ENCODE measurements at regions not wholly inside any gene's neighbourhood (a gene's known extent, or its start where the extent isn't known, plus 50 kb on each side); places are given as distances from the start of the nearest gene placed in this dataset.

DNA sequence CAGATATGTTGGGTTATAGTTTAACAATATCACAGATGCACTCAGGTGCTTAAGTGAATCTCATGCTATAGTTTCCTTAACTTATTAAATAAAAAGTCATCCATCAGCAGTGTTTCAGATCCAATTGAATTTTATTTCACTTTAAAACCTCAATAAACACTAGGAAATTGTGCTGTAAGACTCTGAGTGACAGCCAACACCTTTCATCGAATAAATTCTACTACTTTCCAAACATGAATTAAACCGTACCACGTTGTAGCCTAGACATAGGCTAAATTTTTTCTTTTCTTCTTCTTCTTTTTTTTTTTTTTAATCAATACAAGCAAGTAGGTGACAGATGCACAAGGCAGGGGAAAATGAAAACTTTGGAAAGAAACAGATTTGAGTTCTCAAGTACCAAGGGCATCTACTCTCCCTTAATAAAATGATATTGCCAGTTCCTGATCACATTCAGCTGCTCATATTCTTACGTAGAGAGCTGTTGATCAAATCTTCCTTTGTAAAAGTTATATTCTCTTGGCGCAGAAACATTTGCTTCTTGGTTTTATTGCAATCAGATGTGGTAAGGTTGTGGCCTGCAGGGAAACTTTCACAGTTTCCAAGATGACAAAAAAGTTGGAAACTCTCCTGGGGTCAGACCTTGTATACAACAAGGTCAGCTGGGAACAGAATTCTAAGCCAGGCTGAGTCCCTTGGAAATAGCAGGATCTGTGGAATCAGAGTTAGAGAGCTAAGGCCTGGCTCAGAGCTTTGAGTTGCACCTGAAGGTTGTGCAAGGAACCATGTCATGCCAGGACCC, 147.7 kb downstream of the CD47 start (continued):
- TF ChIP-seq, protein P1, sequence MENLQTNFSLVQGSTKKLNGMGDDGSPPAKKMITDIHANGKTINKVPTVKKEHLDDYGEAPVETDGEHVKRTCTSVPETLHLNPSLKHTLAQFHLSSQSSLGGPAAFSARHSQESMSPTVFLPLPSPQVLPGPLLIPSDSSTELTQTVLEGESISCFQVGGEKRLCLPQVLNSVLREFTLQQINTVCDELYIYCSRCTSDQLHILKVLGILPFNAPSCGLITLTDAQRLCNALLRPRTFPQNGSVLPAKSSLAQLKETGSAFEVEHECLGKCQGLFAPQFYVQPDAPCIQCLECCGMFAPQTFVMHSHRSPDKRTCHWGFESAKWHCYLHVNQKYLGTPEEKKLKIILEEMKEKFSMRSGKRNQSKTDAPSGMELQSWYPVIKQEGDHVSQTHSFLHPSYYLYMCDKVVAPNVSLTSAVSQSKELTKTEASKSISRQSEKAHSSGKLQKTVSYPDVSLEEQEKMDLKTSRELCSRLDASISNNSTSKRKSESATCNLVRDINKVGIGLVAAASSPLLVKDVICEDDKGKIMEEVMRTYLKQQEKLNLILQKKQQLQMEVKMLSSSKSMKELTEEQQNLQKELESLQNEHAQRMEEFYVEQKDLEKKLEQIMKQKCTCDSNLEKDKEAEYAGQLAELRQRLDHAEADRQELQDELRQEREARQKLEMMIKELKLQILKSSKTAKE (IDR thresholded peaks at IDR 0.05; ENCODE audit: low read depth, poor library complexity, severe bottlenecking): no peak
- TF ChIP-seq ZNF24 (IDR thresholded peaks at IDR 0.05): no peak
- TF ChIP-seq NR2C2 (IDR thresholded peaks at IDR 0.05; ENCODE audit: borderline replicate concordance, control insufficient read depth, insufficient read length, low read depth): no peak
- no peak for TF ChIP-seq KAT2A (conservative IDR thresholded peaks at IDR 0.05; ENCODE audit: control insufficient read depth, low read depth, low read length)
- no peak for TF ChIP-seq CHD1 (IDR thresholded peaks at IDR 0.05; ENCODE audit: low read depth, low read length)

DNA sequence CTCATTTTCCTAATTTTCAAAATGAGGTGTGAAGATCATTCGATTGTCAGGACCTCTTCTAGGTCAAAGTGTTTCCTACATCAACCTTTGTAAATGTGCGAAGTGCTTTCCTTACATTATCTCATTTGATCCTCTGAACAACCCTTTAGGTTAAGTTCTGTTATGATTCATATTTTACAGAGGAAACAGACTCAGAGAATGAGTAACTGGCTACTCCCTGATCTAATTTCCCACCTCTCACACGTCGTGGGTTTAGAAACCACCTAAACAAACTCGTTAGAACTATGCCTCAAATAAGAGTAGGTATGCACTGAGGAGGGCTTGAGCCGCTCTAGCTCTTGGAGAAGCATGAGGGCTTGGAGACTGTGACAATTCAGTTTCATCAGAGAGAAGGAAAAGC, 148.6 kb downstream of the CD47 start:
- Histone ChIP-seq H3K27me3 (replicated peaks in 1 of 2; ENCODE audit: control insufficient read depth in 2 of 2, insufficient read depth in 2 of 2, low read length in 1 of 2) (no peaks in the 10 kb centered on the region), H3K4me1 (ENCODE audit: control insufficient read depth, insufficient read depth, low read length) (no peaks in the 10 kb centered on the region), H3K4me3 (no peak overlapping the region), H3K27ac (ENCODE audit: control insufficient read depth, insufficient read depth) (no peak overlapping the region), H4K20me1 (ENCODE audit: control insufficient read depth, insufficient read depth) (no peaks in the 10 kb centered on the region), H3K9ac (ENCODE audit: control insufficient read depth, insufficient read depth, low read length) (no peak overlapping the region), H3K9me3 (replicated peaks; ENCODE audit: control insufficient read depth, insufficient read depth, low read length) (no peaks in the 10 kb centered on the region), H3K4me2 (ENCODE audit: control insufficient read depth, insufficient read depth) (no peak overlapping the region), H3K36me3 (ENCODE audit: control insufficient read depth in 2 of 2, insufficient read depth in 2 of 2, low read length in 1 of 2) (no peaks in the 10 kb centered on the region), H2AFZ (ENCODE audit: control insufficient read depth, low read depth, low read length) (no peak overlapping the region), H3K79me2 (ENCODE audit: control insufficient read depth, insufficient read depth, low read length) (no peaks in the 10 kb centered on the region)
- FAIRE-seq: no peak
- ChIA-PET POLR2A (no interaction called here), RAD21 (ENCODE audit: unreplicated experiment) (interaction anchor here (1.5 kb wide), 1 partner anchor 36 kb away, joined by 3 read pairs; no protein-coding TSS in a partner anchor), SMC1A (ENCODE audit: uncharacterized antibody, unreplicated experiment) (interaction anchor here (1.5 to 2.2 kb wide), 2 partner anchors 14 to 86 kb away, joined by 4 to 5 read pairs; no protein-coding TSS in a partner anchor), CTCF (interaction anchor here (2.2 kb wide), 1 partner anchor 14 kb away, joined by 9 read pairs; no protein-coding TSS in a partner anchor)
- in situ Hi-C loops (cut with MboI) (no loop called here), intact Hi-C loops (cut with micrococcal nuclease; ENCODE audit: unreplicated experiment) (no loop called here)
- no TSS peak for BruUV-seq (replicated peaks)
- ATAC-seq: peak; percentile 68
- 0 out of 2 replicates have a peak, but pooled peaks have one; percentile 37 for TF ChIP-seq NR2F1 (conservative IDR thresholded peaks at IDR 0.05)
- no peak for TF ChIP-seq ZNF384 (IDR thresholded peaks at IDR 0.05; ENCODE audit: borderline replicate concordance, low read depth, low read length)
- TF ChIP-seq MTA2 (IDR thresholded peaks at IDR 0.05; ENCODE audit: low read depth): no peak
- TF ChIP-seq SREBF2 (IDR thresholded peaks at IDR 0.05; ENCODE audit: low read length): no peak
- TF ChIP-seq NFYA (IDR thresholded peaks at IDR 0.05; ENCODE audit: borderline replicate concordance, low read depth, low read length): no peak
- TF ChIP-seq MTA3 (IDR thresholded peaks at IDR 0.05; ENCODE audit: borderline replicate concordance, low read length): no peak
- TF ChIP-seq JUNB (IDR thresholded peaks at IDR 0.05): peak; percentile 30; the same call in 1 of the 2 replicates
- no peak for TF ChIP-seq RELA (IDR thresholded peaks at IDR 0.05; ENCODE audit: borderline replicate concordance, partially characterized antibody)
- no peak for TF ChIP-seq SMARCA5 (IDR thresholded peaks at IDR 0.05)
- TF ChIP-seq HCFC1 (IDR thresholded peaks at IDR 0.05; ENCODE audit: low read length): no peak
- TF ChIP-seq IKZF1 (conservative IDR thresholded peaks at IDR 0.05): 0 out of 2 replicates have a peak, but pooled peaks have one; percentile 17
- TF ChIP-seq ZNF274 (IDR thresholded peaks at IDR 0.05; ENCODE audit: insufficient read depth, insufficient read length): no peak
- no peak for TF ChIP-seq YBX1 (IDR thresholded peaks at IDR 0.05)
- TF ChIP-seq, protein P2, sequence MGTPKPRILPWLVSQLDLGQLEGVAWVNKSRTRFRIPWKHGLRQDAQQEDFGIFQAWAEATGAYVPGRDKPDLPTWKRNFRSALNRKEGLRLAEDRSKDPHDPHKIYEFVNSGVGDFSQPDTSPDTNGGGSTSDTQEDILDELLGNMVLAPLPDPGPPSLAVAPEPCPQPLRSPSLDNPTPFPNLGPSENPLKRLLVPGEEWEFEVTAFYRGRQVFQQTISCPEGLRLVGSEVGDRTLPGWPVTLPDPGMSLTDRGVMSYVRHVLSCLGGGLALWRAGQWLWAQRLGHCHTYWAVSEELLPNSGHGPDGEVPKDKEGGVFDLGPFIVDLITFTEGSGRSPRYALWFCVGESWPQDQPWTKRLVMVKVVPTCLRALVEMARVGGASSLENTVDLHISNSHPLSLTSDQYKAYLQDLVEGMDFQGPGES (IDR thresholded peaks at IDR 0.05): no peak
- TF ChIP-seq RCOR1 (conservative IDR thresholded peaks at IDR 0.05; ENCODE audit: low read depth, low read length): no peak
- no peak for TF ChIP-seq RFX5 (IDR thresholded peaks at IDR 0.05; ENCODE audit: low read depth, low read length)
- no peak for DNase-seq (ENCODE audit: low read depth, low spot score)
- WGBS (ENCODE audit: insufficient coverage, insufficient replicate concordance, low lambda C conversion rate, missing lambda C conversion rate): 15% methylated on average over 6 of the region's 6 CpGs

Data from GM12878 (cell line).